ENCODE measurements at regions not wholly inside any gene's neighbourhood (a gene's known extent, or its start where the extent isn't known, plus 50 kb on each side); places are given as distances from the start of the nearest gene placed in this dataset.

DNA sequence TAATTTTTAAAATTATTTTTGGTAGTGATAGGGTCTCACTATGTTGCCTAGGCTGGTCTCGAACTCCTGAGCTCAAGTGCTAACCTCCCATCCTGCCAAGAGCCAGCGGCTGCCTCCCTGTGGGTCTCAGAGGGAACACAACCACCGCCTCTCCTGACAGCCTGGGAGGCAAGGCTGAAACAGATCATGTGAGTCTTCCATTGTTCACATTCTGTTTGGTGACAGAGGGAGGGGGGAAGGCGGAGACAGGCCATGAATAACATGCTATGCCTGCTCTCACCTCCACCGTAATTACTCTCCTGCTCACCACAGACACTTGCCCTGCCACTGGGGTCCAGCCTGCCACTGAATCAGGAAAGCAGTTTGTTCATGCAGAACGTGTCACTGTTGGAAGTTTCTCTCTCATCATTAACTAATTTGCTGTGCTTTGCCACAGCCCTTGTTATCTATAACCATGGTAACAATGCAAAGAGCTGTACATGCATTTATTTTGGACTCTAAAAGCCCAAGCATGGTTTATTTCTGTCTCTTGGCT, 78.4 kb upstream of the RASGRF1 start:
- WGBS, 2 donors: 25 to 27% methylated on average over 6 of the region's 6 CpGs
- TF ChIP-seq EP300 (IDR thresholded peaks at IDR 0.05) (no peak), POLR2A (IDR thresholded peaks at IDR 0.05) (no peak)
- TF ChIP-seq, protein P1, sequence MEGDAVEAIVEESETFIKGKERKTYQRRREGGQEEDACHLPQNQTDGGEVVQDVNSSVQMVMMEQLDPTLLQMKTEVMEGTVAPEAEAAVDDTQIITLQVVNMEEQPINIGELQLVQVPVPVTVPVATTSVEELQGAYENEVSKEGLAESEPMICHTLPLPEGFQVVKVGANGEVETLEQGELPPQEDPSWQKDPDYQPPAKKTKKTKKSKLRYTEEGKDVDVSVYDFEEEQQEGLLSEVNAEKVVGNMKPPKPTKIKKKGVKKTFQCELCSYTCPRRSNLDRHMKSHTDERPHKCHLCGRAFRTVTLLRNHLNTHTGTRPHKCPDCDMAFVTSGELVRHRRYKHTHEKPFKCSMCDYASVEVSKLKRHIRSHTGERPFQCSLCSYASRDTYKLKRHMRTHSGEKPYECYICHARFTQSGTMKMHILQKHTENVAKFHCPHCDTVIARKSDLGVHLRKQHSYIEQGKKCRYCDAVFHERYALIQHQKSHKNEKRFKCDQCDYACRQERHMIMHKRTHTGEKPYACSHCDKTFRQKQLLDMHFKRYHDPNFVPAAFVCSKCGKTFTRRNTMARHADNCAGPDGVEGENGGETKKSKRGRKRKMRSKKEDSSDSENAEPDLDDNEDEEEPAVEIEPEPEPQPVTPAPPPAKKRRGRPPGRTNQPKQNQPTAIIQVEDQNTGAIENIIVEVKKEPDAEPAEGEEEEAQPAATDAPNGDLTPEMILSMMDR (IDR thresholded peaks at IDR 0.05): no peak
- Histone ChIP-seq H3K36me3 (no peaks in the 10 kb centered on the region), H3K9me3 (no peaks in the 10 kb centered on the region), H3K4me1 (peaks cover 0 to 4% (median 0%) of the 10 kb centered on the region in 4 donors), H3K27ac (no peak overlapping the region), H3K27me3 (no peaks in the 10 kb centered on the region), H3K4me3 (no peak overlapping the region)
- no peak for DNase-seq (ENCODE audit: low spot score in 2 of 2)

DNA sequence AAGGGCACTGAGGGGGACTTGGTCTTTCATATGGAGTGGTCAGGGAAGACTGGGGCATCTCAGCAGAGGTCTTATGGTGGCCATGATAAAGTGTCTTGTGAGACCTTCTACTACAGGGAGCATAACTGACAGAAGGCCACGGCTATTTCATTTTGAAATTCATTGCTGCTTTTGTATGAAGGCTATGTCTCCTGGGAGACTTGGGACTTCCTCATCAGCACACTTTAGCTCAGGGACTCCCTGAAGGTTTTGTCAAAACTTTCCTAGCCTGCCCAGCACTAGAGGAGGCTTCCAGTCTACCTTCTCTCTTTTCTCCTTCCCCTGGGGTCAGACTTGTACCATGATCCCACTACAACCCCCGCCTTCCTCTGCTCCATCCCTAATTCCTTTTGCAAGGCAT, 77.2 kb upstream of the RASGRF1 start:
- Histone ChIP-seq H3K4me3 (no peak overlapping the region), H3K36me3 (no peaks in the 10 kb centered on the region), H3K9me3 (no peaks in the 10 kb centered on the region), H3K27me3 (no peaks in the 10 kb centered on the region), H3K27ac (no peak overlapping the region), H3K4me1 (peaks cover 0 to 4% (median 0%) of the 10 kb centered on the region in 4 donors)
- no peak for DNase-seq (ENCODE audit: low spot score in 2 of 2)
- WGBS, 2 donors: 76 to 82% methylated on average over 2 of the region's 2 CpGs
- TF ChIP-seq, protein P1 (IDR thresholded peaks at IDR 0.05): no peak
- TF ChIP-seq POLR2A (IDR thresholded peaks at IDR 0.05) (no peak), EP300 (IDR thresholded peaks at IDR 0.05) (no peak)

DNA sequence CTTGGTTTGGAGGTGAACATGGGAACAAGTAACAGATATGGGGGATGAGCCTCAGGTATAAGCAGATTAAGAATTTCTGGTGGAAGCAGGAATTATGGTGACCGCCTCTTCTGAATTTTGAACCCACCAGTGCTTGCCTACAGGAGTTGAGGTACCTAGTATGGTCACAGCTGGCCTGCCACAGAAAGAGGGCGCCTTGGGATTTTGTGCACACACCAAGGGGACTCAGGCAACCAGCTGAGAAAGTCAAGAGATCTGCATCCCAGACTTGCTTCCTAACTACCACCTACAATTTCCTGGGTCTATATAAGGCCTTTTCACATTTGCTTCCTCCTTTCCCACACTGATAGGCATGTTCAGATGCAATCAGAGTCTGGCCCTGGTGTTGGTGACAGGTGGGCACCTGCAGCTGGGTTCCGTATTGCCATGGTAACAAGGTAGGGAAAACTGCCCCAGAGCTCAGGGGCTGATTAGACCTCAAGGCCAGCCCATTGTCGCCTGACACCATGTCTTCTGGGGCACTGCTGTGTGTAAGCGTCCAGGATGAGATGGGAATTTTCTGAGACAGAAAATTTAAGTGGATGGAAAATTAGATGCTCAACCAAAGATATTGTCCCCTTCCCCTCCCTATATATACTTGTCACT, 75.9 kb upstream of the RASGRF1 start:
- Histone ChIP-seq H3K27ac (no peak overlapping the region), H3K4me3 (no peak overlapping the region), H3K4me1 (peaks cover 0 to 4% (median 0%) of the 10 kb centered on the region in 4 donors), H3K27me3 (no peaks in the 10 kb centered on the region), H3K36me3 (no peaks in the 10 kb centered on the region), H3K9me3 (no peaks in the 10 kb centered on the region)
- 90 to 95% methylated on average over 5 of the region's 5 CpGs for WGBS, 2 donors
- no peak for TF ChIP-seq POLR2A (IDR thresholded peaks at IDR 0.05)
- no peak for TF ChIP-seq EP300 (IDR thresholded peaks at IDR 0.05)
- TF ChIP-seq, protein P1 (IDR thresholded peaks at IDR 0.05): no peak
- DNase-seq (ENCODE audit: low spot score in 2 of 2): no peak

DNA sequence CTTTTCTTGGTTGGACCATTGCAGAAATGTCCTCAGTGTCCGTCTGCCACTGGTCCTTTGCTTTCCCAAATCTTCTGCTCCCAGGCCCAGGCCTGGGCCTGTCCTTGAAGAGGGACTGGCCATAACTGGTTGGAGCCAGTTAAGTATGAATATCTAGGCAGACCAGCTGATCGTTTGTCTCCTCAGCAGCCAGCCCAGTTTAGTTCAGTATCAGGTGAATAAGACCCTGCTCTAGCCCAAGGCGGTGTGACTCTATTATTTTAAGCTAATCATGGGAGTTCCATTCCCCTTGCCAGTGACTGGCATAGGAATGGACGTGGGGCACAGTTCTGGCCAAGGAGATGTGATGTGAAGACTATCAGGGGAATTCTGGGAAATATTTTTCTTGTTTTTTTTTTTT, 73.9 kb upstream of the RASGRF1 start:
- no peaks in the 10 kb centered on the region for H3K4me1 ChIP-seq
- no peak overlapping the region for H3K4me3 ChIP-seq
- H3K27ac ChIP-seq: no peak overlapping the region
- no peak for DNase-seq (ENCODE audit: low spot score in 2 of 2)
- WGBS, 2 donors: 89 to 96% methylated on average over 4 of the region's 4 CpGs
- no peaks in the 10 kb centered on the region for H3K9me3 ChIP-seq
- no peaks in the 10 kb centered on the region for H3K27me3 ChIP-seq
- TF ChIP-seq, protein P1 (IDR thresholded peaks at IDR 0.05): no peak
- TF ChIP-seq EP300 (IDR thresholded peaks at IDR 0.05) (no peak), POLR2A (IDR thresholded peaks at IDR 0.05) (no peak)
- no peaks in the 10 kb centered on the region for H3K36me3 ChIP-seq

DNA sequence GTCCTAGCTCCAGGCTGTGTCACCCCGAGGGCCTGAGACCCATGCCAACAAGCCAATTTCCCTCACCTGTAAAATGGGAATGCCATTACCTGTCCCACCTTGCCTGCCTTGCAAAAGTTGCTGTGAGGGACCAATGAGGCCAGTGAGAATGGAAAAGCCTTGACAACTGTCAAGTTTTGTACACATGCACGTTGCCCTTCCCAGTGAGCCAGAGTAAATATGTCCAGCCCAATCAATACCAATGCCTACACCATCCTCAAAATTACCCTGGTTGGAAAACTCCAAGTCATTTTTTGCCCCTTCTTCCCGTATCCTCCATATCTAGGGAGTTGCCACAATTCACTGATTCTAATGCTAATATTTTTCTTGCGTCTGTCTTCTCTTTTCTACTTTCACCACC, 73.5 kb upstream of the RASGRF1 start:
- Histone ChIP-seq H3K9me3 (no peaks in the 10 kb centered on the region), H3K27ac (no peak overlapping the region), H3K27me3 (no peaks in the 10 kb centered on the region), H3K36me3 (no peaks in the 10 kb centered on the region), H3K4me1 (no peaks in the 10 kb centered on the region), H3K4me3 (no peak overlapping the region)
- DNase-seq (ENCODE audit: low spot score in 2 of 2): no peak
- WGBS, 2 donors: 87 to 94% methylated on average over 4 of the region's 4 CpGs
- TF ChIP-seq EP300 (IDR thresholded peaks at IDR 0.05): no peak
- TF ChIP-seq POLR2A (IDR thresholded peaks at IDR 0.05): no peak
- TF ChIP-seq, protein P1 (IDR thresholded peaks at IDR 0.05): no peak
